Esophagus squamous epithelium (tissue), 4 donors: ENCODE measurements at regions not wholly inside any gene's neighbourhood (a gene's known extent, or its start where the extent isn't known, plus 50 kb on each side); places are given as distances from the start of the nearest gene placed in this dataset.

ENCODE experiments used
- CTCF ChIP-seq, 6 experiments: fragments of 450-650 bp in 4 of 6; fragments of 200-600 bp in 2 of 6; sonication (generic) in 2 of 6; IDR thresholded peaks; one replicate each; pipeline ENCODE4 v1.5.1; 2016 to 2019; ENCODE audit warnings: antibody characterized with exemption in 6 of 6, mild to moderate bottlenecking in 4 of 6, moderate library complexity in 4 of 6
- POLR2A ChIP-seq, 4 donors: fragments of 450-650 bp; IDR thresholded peaks; one replicate each; pipeline ENCODE4 v1.6.1; 2017; ENCODE audit warnings: antibody characterized with exemption in 4 of 4, mild to moderate bottlenecking in 4 of 4, moderate library complexity in 3 of 4

DNA sequence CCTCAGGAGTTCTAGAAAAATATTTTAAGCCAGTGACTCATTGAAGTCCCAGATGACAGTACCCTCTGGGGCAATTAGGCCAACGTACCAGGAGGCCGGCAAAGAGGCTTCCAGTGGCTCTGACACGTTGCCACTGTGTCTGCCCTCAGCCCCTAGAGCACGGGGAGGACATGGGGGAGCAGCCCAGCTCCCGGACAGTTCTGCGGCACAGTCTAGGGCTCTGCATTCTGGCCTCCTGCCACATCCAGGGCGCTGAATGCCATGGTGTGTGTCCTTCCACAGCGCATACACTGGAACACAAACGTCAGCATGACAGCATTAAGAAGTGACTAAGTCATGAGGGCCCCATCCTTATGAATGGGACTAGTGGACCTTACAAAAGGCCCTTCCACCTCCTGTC, 156.2 kb downstream of the RNASET2 start:
- TF ChIP-seq POLR2A (IDR thresholded peaks at IDR 0.05) (no peak), CTCF (IDR thresholded peaks at IDR 0.05) (no peak)
